ENCODE measurements at regions not wholly inside any gene's neighbourhood (a gene's known extent, or its start where the extent isn't known, plus 50 kb on each side); places are given as distances from the start of the nearest gene placed in this dataset.

DNA sequence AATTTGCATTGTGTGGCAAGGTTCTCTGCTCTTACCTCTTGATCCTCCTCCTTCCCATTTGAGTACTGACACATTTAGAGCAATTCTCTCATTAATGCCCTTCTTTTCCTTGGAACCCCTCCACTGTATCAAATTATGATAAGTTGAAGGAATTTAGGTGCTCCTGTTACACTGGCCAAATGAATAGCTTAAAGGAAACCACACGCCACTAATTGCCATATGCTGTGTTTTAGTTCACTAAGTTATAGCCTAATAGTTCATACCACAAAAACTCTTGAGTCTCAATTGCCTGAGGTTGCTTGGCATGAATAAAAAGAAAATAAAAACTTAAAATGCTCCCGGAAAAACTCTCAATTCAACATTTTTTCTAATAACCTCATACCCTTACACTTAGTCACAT, 1239.3 kb downstream of the EPHA7 start:
- ATAC-seq (no peak), DNase-seq (no peak)
- H3K36me3 Mint-ChIP-seq (ENCODE audit: low read depth), result no peaks in the 10 kb centered on the region

DNA sequence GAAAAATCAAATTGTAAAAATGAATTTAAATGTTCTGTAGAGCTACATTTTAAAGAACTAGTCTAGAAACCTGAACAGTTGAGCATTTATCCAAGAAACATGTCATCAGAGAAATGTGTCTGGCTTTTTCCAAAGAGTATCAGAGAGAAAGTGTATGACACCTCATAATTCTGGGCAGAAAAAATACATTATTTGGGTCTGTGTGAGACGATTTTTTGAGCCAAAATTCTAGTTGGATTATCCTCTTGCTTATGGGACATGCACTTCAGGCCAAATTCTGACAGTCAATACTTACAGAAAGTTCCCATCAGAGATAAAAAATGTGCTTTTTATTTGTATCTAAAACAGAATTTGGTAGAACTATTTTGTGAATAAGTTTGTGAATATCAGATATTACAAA, 1242.7 kb downstream of the EPHA7 start:
- no peak overlapping the region for H3K4me3 Mint-ChIP-seq
- no peaks in the 10 kb centered on the region for H3K36me3 Mint-ChIP-seq (ENCODE audit: low read depth)
- H3K4me1 Mint-ChIP-seq, result no peaks in the 10 kb centered on the region
- peaks cover 17% of the 10 kb centered on the region for H3K9me3 Mint-ChIP-seq
- ATAC-seq (no peak), DNase-seq (no peak)
- no peaks in the 10 kb centered on the region for H3K27me3 Mint-ChIP-seq
- no peak overlapping the region for H3K27ac Mint-ChIP-seq

More for the DNA sequence above, 1239.3 kb downstream of the EPHA7 start:
- Mint-ChIP-seq H3K27ac (no peak overlapping the region), H3K9me3 (peaks cover 10% of the 10 kb centered on the region), H3K4me3 (no peak overlapping the region), H3K4me1 (no peaks in the 10 kb centered on the region), H3K27me3 (no peaks in the 10 kb centered on the region)

DNA sequence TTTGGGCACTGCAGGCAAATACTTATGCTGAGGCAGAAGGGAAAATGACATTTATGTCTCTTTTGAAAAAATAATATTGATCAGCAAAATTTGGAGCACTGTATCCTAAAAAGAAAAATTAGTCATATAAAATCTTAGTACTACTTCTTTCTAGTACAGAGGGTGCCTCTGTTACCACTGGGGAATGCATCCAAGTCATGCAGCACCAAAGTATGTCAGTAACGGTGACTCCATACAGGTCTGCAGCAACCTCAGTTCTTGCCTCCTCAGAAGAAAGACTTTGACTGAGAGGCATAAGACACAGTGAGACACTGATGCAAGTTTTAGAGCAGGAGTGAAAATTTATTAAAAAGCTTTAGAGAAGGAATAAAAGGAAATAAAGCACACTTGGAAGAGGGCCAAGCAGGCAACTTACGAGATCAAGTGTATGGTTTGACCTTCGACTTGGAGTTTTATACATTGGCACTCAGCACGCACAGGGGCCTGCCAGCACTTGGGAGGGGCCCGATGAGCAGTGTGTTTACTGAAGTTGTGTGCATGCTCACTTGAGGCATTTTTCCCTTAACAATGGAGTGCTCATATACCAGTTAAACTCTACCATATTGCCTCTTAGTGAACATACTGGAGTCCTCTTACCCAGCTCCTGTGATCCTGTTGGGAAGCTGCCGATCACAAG, 1244.8 kb downstream of the EPHA7 start:
- ATAC-seq (no peak), DNase-seq (no peak)
- H3K36me3 Mint-ChIP-seq (ENCODE audit: low read depth), result no peaks in the 10 kb centered on the region
- H3K27me3 Mint-ChIP-seq, result no peaks in the 10 kb centered on the region
- peaks cover 17% of the 10 kb centered on the region for H3K9me3 Mint-ChIP-seq
- no peak overlapping the region for H3K27ac Mint-ChIP-seq
- no peak overlapping the region for H3K4me3 Mint-ChIP-seq
- H3K4me1 Mint-ChIP-seq, result no peaks in the 10 kb centered on the region

DNA sequence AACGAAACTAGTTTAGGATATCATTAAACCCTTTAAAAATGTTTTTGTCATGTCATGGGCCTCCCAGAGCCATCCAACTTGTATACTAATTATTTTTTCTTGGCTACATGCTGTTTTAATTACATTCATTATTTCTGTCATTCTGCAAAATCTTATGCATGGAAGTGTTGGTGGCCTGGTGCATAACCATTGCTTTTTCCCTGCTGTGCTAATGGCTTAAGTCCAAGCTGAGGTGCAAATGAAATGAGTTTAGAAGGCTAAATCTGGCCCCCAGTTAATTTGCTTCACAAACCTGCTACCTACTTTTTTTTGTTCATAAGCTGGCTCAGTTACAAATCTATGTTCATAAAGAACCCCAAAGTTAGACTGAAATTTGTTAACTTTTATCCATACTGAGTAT, 1249.9 kb downstream of the EPHA7 start:
- Mint-ChIP-seq H3K27me3 (no peaks in the 10 kb centered on the region), H3K4me3 (no peak overlapping the region), H3K9me3 (peaks cover 16% of the 10 kb centered on the region), H3K36me3 (ENCODE audit: low read depth) (no peaks in the 10 kb centered on the region), H3K27ac (no peak overlapping the region), H3K4me1 (no peaks in the 10 kb centered on the region)
- ATAC-seq (no peak), DNase-seq (no peak)

DNA sequence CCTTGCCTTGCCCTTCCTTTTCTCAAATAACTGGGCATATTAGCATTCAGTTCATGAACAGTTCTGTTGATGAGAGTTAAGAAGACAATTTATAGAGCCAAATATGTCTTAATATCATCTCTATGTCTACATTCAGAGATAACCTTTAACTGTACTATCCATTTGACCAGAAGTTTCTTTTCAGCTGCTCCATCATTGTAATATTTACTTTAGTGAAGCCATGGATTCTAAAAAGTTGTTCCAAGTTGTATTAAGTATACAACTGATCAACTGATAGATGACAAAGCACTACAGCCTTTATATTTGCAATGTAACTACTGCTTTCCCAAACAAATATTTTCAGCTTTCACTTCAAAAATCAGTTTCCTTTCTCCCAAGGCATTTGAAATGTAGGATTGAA, 1252.7 kb downstream of the EPHA7 start:
- peaks cover 9% of the 10 kb centered on the region for H3K9me3 Mint-ChIP-seq

DNA sequence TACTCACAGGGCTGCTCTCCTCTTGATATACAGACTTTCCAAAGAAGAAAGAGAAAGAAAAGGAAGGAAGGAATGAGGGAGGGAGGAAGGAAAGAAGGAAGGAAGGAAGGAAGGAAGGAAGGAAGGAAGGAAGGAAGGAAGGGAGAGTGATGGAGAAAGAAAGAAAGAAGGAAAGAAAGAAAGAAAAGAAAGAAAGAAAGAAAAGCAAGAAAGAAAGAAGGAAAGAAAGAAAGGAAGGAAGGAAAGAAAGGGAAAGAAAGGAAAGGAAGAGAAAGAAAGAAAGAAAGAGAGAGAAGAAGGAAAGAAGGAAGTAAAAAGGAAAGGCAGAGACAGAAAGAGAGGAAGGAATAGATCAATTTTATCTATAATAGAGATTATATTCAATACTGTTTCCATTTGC, 1257.4 kb downstream of the EPHA7 start:
- Mint-ChIP-seq H3K4me1 (no peaks in the 10 kb centered on the region), H3K4me3 (no peak overlapping the region), H3K27me3 (no peaks in the 10 kb centered on the region), H3K27ac (no peak overlapping the region), H3K36me3 (ENCODE audit: low read depth) (no peaks in the 10 kb centered on the region), H3K9me3 (peaks cover 6% of the 10 kb centered on the region)
- DNase-seq, result no peak
- ATAC-seq, result no peak

More for the DNA sequence above, 1252.7 kb downstream of the EPHA7 start:
- no peaks in the 10 kb centered on the region for H3K27me3 Mint-ChIP-seq
- no peak overlapping the region for H3K4me3 Mint-ChIP-seq
- ATAC-seq (no peak), DNase-seq (no peak)
- H3K4me1 Mint-ChIP-seq, result no peaks in the 10 kb centered on the region
- no peak overlapping the region for H3K27ac Mint-ChIP-seq
- H3K36me3 Mint-ChIP-seq (ENCODE audit: low read depth), result no peaks in the 10 kb centered on the region

DNA sequence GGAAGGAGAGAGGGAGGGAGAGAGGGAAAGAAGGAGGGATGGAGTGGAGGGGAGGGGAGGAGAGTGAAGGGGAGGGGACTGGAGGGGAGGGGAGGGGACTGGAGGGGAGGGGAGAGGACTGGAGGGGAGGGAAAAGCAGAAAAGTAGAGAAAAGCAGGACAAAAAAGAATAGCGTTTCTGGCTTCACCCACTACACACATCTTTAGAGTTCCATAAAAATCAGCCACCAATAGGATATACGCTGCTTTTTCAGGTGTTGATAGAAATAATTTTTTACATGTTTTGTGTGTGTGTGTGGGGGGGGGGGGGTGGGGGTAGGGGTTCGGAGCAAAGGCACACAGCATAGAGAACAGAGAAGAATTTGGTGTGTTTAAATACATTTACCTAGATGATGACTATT, 1259.1 kb downstream of the EPHA7 start:
- ATAC-seq (no peak), DNase-seq (no peak)
- no peak overlapping the region for H3K4me3 Mint-ChIP-seq
- H3K27ac Mint-ChIP-seq, result no peak overlapping the region
- no peaks in the 10 kb centered on the region for H3K27me3 Mint-ChIP-seq
- no peaks in the 10 kb centered on the region for H3K4me1 Mint-ChIP-seq
- H3K36me3 Mint-ChIP-seq (ENCODE audit: low read depth), result no peaks in the 10 kb centered on the region
- no peaks in the 10 kb centered on the region for H3K9me3 Mint-ChIP-seq

DNA sequence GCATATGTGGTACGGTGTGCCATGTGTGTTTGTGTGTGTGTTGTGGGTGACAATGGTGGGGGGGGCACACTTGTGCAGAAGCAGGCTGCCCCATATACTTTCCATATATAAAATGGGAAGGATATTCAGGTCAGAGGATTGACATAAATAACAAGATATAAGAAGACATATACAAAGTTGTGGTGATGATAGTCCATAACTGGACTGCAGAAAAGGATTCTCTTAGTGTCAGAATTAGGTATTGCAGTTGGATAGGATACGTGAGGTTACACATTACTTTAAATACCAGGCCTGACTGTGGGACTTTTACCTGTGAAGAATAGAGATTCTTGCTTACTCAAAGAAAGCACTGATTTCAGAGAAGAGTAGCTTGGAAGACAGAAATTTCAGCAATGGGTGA, 1260.3 kb downstream of the EPHA7 start:
- DNase-seq (no peak), ATAC-seq (no peak)
- H3K4me3 Mint-ChIP-seq, result no peak overlapping the region
- no peak overlapping the region for H3K27ac Mint-ChIP-seq
- H3K27me3 Mint-ChIP-seq, result no peaks in the 10 kb centered on the region
- H3K9me3 Mint-ChIP-seq, result no peaks in the 10 kb centered on the region
- no peaks in the 10 kb centered on the region for H3K4me1 Mint-ChIP-seq
- no peaks in the 10 kb centered on the region for H3K36me3 Mint-ChIP-seq (ENCODE audit: low read depth)

DNA sequence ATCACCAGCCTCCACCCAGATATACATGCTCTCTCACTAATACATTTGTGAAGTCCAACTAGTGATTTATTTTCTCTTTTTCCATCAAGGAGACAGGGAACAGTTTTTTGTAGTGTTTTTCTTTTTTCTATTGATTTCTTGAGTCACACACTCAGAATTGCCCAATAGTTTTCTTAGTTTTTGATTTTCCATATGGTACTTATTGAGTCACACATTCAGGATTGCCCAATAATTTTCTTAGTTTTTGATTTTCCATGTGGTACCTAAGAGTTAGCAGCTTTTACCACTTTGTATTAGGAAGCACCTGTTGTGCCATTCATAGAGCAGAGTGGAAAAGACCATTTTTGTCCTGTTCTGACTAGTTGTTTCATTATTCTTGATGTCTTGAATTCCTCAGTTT, 1268.8 kb downstream of the EPHA7 start:
- ATAC-seq, result no peak
- H3K4me3 Mint-ChIP-seq, result no peak overlapping the region
- H3K36me3 Mint-ChIP-seq (ENCODE audit: low read depth), result no peaks in the 10 kb centered on the region
- H3K27me3 Mint-ChIP-seq, result no peaks in the 10 kb centered on the region
- no peak for DNase-seq
- H3K9me3 Mint-ChIP-seq, result no peaks in the 10 kb centered on the region
- H3K4me1 Mint-ChIP-seq, result no peaks in the 10 kb centered on the region
- H3K27ac Mint-ChIP-seq, result no peak overlapping the region

DNA sequence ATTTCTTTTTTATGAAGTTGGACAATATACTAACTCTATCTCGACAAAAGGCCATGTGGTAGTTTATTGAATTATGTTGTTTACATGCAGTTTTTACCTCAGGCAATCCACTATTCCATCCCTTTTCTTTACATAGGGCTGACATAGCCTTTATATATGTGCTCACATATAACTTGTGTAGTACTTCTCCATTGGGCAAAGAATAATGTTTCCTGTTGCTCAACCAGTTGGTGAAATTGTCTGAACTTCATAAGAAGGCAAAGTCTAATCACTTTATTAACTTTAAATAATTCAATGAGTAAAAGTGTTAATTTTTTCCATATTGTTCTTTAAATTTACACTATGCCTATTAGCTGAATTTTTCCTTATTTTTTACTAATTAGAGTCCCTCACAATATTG, 1272.1 kb downstream of the EPHA7 start:
- no peaks in the 10 kb centered on the region for H3K27me3 Mint-ChIP-seq
- no peaks in the 10 kb centered on the region for H3K9me3 Mint-ChIP-seq
- no peak overlapping the region for H3K4me3 Mint-ChIP-seq
- no peak for ATAC-seq
- H3K4me1 Mint-ChIP-seq, result no peaks in the 10 kb centered on the region
- H3K36me3 Mint-ChIP-seq (ENCODE audit: low read depth), result no peaks in the 10 kb centered on the region
- DNase-seq, result no peak
- H3K27ac Mint-ChIP-seq, result no peak overlapping the region

DNA sequence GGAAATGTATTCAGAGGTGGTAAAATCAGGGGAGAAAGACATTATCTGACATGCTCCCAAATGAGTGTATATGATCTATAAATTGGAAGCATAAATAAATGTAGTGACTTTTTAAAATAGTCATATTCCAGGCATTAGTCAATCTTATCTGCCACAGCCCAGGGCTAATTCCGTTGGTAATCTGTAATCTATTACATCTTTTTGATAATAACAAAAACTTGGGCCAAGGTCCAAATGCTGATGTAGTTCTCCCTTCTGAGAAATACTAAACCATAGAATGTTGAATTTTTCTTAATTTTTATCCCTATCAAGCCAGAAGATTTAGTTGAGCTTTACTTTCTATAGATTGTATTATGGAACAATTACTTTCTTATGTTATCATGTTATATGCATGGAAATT, 1279.8 kb downstream of the EPHA7 start:
- ATAC-seq (no peak), DNase-seq (no peak)
- H3K27ac Mint-ChIP-seq, result no peak overlapping the region
- H3K4me1 Mint-ChIP-seq, result no peaks in the 10 kb centered on the region
- H3K36me3 Mint-ChIP-seq (ENCODE audit: low read depth), result no peaks in the 10 kb centered on the region
- H3K4me3 Mint-ChIP-seq, result no peak overlapping the region
- no peaks in the 10 kb centered on the region for H3K27me3 Mint-ChIP-seq
- H3K9me3 Mint-ChIP-seq, result peaks cover 9% of the 10 kb centered on the region

DNA sequence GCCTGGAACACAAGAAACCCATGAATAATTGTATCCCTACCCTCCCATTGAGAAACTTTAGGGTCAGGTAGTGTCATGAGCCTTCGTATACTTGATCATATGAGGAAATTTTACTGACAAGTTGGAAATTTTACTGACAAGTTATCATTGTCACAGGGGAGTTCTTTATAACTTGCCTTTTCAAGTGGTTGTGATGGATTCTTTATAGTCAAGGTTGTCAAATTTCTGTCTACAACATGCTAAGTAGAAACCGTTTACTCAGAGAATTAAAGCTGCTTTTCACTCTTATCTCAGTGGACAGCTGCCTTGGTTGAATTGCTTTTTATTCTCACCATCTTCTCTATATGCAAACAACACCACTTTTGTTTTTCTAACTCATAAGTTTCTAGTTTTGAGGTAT, 1286.4 kb downstream of the EPHA7 start:
- no peaks in the 10 kb centered on the region for H3K4me1 Mint-ChIP-seq
- no peak overlapping the region for H3K4me3 Mint-ChIP-seq
- DNase-seq (no peak), ATAC-seq (no peak)
- no peak overlapping the region for H3K27ac Mint-ChIP-seq
- no peaks in the 10 kb centered on the region for H3K36me3 Mint-ChIP-seq (ENCODE audit: low read depth)
- no peaks in the 10 kb centered on the region for H3K27me3 Mint-ChIP-seq
- peaks cover 6% of the 10 kb centered on the region for H3K9me3 Mint-ChIP-seq

DNA sequence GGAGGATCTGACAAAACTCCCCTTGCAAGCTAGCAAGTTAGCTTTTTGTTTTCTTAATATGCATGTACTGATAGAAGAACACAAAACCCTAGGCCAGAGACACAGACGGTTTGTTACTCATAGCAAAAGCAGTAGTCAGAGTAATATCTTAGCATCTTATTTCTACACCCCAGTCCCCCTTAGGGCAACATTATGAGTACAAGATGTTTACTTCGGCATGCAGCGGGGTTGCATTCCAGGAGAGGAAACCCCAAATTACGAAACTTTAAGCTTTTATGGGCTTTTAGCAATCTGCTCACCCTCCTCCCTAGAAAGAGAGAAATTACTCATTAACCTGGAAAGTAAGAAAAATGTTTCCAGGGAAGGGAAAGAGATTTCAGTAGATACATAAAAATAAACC, 1286.9 kb downstream of the EPHA7 start:
- Mint-ChIP-seq H3K4me3 (no peak overlapping the region), H3K27ac (no peak overlapping the region), H3K36me3 (ENCODE audit: low read depth) (no peaks in the 10 kb centered on the region), H3K4me1 (no peaks in the 10 kb centered on the region), H3K9me3 (peaks cover 6% of the 10 kb centered on the region), H3K27me3 (no peaks in the 10 kb centered on the region)
- ATAC-seq (no peak), DNase-seq (no peak)

DNA sequence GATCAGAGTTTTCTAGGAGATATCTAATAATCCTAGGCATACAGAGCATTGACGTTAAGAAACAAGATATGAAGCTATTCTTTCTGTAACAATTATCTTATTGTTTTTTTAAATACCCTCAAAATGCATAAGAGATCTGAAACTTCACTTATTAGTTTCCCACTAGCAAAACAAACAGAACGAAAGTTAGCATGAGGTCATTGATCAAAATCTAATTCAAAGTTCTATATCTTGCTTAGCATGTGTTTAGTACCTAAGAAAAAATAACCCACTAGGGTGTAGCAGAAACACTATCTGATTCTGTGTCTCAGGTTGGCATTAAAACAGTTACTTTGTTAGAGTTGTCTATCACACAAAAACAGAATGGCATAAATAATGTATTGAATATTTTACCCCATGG, 1288.4 kb downstream of the EPHA7 start:
- ATAC-seq, result no peak
- H3K4me3 Mint-ChIP-seq, result no peak overlapping the region

DNA sequence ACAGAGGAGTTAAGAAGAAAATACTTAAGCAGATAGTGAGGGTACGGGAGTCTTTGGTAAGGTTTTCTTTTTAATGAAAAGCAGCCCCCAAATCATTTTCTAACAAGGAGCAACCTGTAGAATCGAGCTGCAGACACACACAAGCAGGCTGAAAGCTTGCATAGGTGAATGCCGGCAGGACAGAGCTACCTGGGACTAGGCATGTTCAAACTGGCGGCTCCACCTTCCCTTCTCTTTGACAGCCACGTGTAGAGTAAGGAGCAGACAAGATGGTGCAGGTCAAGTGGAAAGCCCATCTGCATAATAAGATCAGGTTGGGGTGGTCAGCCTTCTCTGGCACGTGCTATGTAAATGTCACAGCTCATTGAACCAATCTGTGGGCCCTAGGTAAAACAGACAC, 1292.4 kb downstream of the EPHA7 start:
- no peaks in the 10 kb centered on the region for H3K4me1 Mint-ChIP-seq
- H3K27ac Mint-ChIP-seq, result no peak overlapping the region
- H3K36me3 Mint-ChIP-seq (ENCODE audit: low read depth), result no peaks in the 10 kb centered on the region
- DNase-seq, result no peak
- no peaks in the 10 kb centered on the region for H3K27me3 Mint-ChIP-seq
- ATAC-seq, result no peak
- no peaks in the 10 kb centered on the region for H3K9me3 Mint-ChIP-seq
- no peak overlapping the region for H3K4me3 Mint-ChIP-seq

More for the DNA sequence above, 1288.4 kb downstream of the EPHA7 start:
- H3K27me3 Mint-ChIP-seq, result no peaks in the 10 kb centered on the region
- no peaks in the 10 kb centered on the region for H3K36me3 Mint-ChIP-seq (ENCODE audit: low read depth)
- DNase-seq, result no peak
- H3K9me3 Mint-ChIP-seq, result peaks cover 6% of the 10 kb centered on the region
- no peak overlapping the region for H3K27ac Mint-ChIP-seq
- H3K4me1 Mint-ChIP-seq, result no peaks in the 10 kb centered on the region

DNA sequence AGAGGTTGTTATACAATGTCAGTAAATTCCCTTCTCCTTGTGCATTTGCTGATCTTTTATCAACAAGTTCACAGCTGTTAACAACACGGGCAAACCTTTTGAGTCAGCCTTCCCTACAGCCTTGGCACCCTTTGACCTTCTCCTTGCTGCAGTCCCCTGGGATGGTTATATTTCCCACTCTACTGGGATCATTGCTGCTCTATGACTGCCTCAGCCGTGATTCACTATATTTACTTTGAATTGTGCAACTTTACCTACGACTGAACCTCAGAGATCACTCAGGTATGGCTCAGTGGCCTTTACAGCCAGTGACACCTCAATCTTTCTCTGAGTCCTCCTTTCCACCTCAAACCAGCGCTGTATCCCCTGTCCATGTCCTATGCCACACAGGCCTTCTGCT, 1293.3 kb downstream of the EPHA7 start:
- H3K4me1 Mint-ChIP-seq, result no peaks in the 10 kb centered on the region
- no peak for ATAC-seq
- H3K27me3 Mint-ChIP-seq, result no peaks in the 10 kb centered on the region
- no peak overlapping the region for H3K27ac Mint-ChIP-seq
- H3K4me3 Mint-ChIP-seq, result no peak overlapping the region
- no peak for DNase-seq
- H3K36me3 Mint-ChIP-seq (ENCODE audit: low read depth), result no peaks in the 10 kb centered on the region
- H3K9me3 Mint-ChIP-seq, result no peaks in the 10 kb centered on the region
